ENCODE measurements at regions not wholly inside any gene's neighbourhood (a gene's known extent, or its start where the extent isn't known, plus 50 kb on each side); places are given as distances from the start of the nearest gene placed in this dataset.
A peak's percentile ranks its signal among the peaks of the same experiment; 100 is the strongest.
"Not testable (repeated sequence)": the region's sequence is repeated elsewhere in the genome, so short reads cannot be mapped to it uniquely, and the experiment has no call there.

DNA sequence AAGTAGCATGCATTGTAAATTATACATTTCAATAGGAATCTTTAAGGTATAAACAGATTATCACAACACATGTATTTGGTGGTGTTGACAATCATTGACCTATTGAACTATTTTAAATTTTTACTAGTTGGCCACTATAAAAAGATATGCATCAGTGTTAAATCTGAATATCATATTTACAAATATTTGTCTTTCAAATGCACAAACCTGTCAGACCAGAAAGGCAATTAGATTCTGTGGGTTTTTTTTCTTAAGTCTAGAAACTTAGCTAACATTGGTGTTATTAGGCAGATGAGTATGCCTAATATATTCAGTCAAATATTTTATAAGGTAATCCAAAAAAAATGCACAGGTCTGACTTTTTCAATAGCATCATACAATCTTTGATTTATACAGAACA lies 241.4 kb upstream of the DGKB start:
- DNase-seq (ENCODE audit: low read depth): no peak

DNA sequence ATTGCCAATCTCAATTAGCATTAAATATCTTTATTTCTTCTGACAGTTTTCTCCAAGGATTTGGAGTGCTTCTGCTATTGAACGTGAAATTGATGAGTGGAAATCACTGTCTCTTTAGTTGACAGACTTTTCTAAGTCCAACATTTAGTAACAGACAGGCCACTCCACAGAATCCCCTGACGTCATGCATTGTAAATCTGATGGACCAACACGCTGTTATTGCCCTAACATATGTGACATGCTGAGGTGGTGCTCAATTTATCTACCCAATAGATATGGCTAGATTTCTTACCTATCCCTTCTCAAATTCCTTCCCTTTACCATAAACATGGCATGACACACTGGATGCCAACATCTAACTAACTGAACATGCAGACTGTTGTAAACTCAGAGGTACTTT lies 240.6 kb upstream of the DGKB start:
- DNase-seq (ENCODE audit: low read depth): no peak

DNA sequence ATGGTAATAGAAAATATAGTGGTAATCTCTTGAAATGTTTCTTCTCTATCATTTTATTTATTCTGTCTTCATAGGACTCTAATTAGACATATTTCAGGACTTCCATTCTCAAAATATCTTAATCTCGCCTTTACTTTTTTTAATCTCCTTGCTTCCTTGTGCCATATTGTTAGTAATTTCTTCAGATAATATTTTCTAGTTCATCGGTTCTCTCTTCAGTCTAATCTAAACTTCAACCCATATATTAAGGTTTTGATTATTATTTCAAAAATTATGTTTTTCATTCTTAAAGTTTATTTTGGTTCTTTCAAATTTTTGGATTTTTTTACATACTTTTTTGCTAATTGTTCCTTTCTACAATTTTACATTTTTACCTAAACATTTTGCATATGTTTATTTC lies 237.9 kb upstream of the DGKB start:
- no peak for DNase-seq (ENCODE audit: low read depth)

DNA sequence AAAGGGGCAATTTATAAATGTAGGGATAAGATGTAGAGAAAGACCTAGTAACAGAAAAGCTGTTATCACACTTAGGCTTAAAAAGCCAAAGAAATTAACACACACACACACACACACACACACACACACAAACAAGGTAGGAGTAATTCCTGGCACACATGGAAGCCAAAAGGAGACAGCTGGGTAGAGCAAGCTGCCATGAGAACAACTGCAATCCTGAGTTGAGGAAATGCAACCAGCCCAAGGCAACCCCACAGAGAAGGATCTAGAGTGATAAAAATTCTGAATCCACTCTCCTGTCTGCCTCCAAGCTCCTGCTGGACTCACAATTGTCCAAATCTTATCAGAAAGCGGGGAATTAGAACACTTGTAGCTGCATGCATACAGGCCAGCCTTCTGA lies 229.1 kb upstream of the DGKB start:
- DNase-seq (ENCODE audit: low read depth): no peak

DNA sequence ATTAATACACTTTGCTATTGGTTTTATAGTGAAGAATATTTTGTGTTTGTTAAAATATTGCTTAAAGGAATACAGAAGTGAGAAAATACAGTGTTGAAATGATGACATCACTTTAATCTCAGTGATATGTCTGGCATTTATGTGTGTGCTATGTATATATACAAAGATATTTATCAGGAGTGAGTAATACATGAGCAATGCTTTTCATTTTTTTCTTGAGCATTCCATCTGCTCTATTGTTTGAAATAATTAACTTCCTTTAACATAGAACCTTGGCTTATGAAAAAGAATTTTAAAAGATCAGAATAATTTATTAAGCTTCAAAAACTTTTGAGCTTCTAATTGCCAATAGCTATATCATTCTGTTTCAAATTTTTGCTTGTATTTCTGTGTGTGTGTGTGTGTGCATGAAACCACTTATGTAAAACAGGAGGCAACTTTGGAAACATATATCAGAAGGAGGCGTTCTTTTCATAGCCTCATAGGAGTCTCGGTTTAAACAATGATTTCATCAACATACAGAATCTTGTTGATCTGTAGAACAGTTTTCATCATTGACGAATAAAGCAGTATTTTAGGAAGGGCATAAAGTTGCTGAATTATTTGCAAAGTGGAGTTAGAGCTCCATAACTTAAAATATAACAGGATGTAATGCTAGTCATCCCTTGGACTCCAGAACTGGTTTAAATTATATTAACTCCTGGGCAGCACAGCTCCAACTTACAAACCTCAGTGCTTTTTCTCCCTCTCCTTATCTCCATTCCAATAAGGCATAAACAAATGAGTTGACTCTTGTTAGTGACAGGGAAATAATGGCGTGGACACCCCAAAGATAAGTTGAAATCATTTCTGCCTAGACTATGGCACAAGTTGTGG lies 228.4 kb upstream of the DGKB start:
- DNase-seq (ENCODE audit: low read depth): peak; percentile 3

DNA sequence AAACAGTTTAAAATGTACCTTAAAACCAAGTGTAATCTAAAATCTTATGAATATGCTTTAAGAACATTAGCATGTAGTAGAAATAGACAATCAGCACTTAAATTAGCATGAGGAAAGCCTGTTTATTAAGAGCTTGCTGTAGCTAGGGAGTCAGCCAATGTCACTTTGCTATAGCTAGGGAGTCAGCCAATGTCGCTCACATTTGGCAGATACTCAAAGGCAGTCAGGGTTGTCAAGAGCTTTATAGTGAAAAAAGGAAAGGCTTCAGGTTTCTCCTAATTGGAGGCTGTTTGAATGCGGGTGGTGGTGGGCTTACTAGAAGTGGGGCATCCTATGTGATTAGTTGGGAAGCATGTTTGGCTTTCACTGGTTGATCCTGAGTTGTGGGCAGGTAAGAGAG lies 226.2 kb upstream of the DGKB start:
- no peak for DNase-seq (ENCODE audit: low read depth)

GRCh38 chr7:15126653-15127052 lies 224.1 kb upstream of the DGKB start:
- not testable (repeated sequence) for DNase-seq (ENCODE audit: low read depth)

GRCh38 chr7:15123901-15124300 lies 221.3 kb upstream of the DGKB start:
- DNase-seq (ENCODE audit: low read depth): no peak

GRCh38 chr7:15113752-15114151 lies 211.2 kb upstream of the DGKB start:
- no peak for DNase-seq (ENCODE audit: low read depth)

DNA sequence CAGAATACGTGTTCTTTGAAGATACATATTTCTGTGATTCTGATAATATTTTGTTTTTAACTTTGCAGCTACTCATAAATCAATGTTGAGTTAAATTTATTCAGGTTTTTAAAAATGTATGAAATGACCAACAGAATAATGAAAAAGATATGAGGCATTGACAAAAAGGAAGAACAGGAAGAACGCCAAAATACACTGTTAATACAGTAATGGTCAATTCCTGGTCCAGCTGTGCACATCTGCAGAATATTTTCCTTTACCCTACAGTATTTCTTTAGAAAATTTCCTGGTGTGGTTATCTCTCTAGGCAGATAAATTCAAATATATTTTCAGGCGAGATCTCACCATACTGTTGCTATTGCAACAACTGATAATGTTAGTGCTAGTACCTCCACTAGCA lies 203.2 kb upstream of the DGKB start:
- no peak for DNase-seq (ENCODE audit: low read depth)

GRCh38 chr7:15104411-15105092 lies 202.0 kb upstream of the DGKB start:
- DNase-seq (ENCODE audit: low read depth): no peak

- DNase-seq (ENCODE audit: low read depth): no peak
Measured at GRCh38 chr7:15099074-15099473, 196.5 kb upstream of the DGKB start.

GRCh38 chr7:15096853-15097252 lies 194.3 kb upstream of the DGKB start:
- no peak for DNase-seq (ENCODE audit: low read depth)

DNA sequence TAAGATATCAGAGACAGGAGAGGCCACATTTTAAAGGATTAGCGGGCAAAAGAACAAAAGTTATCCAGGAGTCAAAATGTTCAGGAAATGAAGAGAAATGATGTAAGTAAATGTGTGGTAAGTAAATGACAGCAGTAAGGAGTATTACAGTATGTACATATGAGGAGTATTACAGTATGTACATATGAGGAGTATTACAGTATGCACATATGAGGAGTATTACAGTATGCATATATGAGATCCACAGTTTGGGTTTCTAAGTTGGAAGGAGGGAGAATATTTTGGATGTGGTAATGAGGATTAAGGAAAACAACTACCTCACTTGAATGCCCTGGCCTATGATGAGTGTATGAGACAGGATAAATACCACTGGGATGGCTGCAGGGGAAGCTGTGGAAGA lies 192.4 kb upstream of the DGKB start:
- no peak for DNase-seq (ENCODE audit: low read depth)

DNA sequence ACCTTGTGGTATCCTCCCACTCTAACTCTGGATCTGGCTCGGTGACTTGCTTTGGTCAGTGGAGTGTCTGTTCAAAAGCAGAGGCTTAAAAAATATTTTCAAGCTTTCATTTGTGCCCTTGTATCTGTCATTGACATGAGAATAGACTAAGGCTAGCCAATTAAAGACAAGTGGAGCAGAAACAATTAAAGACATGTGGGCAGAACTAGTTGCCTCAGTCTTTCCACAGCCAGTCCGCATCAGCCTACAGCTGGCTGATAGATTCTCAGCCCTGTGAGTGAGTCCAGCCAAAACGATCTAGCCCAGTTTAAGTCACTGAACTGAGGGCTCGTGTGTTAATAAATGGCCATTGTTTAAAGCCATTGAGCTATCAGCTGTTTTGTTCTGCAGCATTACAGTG lies 185.2 kb upstream of the DGKB start:
- DNase-seq (ENCODE audit: low read depth): peak; percentile 3

DNA sequence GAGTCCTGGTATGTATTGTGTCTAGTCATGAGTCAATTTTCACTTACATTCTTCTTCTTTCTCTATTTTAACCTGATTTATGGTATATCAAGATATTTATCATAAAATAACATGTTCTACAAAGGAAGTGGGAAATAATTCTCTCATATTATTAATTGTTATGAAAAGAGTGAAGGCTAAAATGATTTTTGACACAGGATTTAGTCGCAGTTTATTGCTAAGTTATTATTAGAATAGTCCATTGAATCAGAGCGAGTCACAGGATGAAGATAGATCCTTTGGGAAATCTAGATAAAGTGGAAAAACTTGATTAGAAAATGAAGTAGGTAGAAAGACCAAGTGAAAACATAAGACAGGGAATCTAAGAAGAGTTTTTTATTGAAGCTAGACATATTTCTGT lies 184.3 kb upstream of the DGKB start:
- no peak for DNase-seq (ENCODE audit: low read depth)

GRCh38 chr7:15086131-15086611 lies 183.6 kb upstream of the DGKB start:
- DNase-seq (ENCODE audit: low read depth): no peak

GRCh38 chr7:15085366-15085765 lies 182.8 kb upstream of the DGKB start:
- no peak for DNase-seq (ENCODE audit: low read depth)

GRCh38 chr7:15084368-15084767 lies 181.8 kb upstream of the DGKB start:
- DNase-seq (ENCODE audit: low read depth): no peak

DNA sequence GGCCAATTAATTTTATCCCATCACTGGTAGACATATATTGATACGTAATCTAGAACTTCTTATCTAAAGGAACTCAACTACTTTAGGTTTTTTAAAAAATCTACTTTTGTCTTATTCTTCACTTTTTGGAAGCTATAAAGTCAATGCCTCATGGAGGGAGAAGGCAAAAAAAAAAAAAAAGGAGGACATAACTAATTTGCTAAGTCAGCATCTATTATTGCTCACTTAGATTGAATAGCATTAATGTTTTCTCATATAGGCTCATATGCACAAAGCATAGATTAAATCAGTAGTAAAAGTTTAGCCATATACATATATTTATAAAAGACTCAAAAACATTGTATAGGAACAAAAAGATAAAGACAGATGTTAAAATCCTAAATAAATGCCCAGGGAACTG lies 179.3 kb upstream of the DGKB start:
- no peak for DNase-seq (ENCODE audit: low read depth)

DNA sequence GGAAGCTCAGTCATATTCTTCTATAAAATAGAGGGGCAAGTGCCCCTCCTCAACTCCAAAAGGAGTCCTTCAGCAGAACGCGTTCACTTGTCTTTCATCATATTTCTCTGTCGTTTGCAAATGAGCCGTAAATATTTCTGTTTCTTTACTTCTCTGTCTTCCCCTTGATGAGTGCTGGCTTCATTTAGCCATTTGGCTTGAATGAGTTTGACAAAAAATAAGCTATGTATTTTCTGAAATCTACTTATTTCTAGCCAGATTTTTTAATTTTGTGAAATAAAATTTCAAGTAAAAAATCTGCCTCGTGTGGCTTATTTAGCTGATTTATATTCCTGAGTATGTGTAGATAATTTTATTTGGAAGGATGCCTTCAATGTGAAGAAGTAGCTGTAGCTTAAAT lies 170.8 kb upstream of the DGKB start:
- no peak for DNase-seq (ENCODE audit: low read depth)

- DNase-seq (ENCODE audit: low read depth): no peak
Measured at GRCh38 chr7:15068324-15068723, 165.8 kb upstream of the DGKB start.

- no peak for DNase-seq (ENCODE audit: low read depth)
Measured at GRCh38 chr7:15057272-15057671, 154.7 kb upstream of the DGKB start.

Data from RPMI7951 (cell line).